ENCODE measurements at regions not wholly inside any gene's neighbourhood (a gene's known extent, or its start where the extent isn't known, plus 50 kb on each side); places are given as distances from the start of the nearest gene placed in this dataset.

DNA sequence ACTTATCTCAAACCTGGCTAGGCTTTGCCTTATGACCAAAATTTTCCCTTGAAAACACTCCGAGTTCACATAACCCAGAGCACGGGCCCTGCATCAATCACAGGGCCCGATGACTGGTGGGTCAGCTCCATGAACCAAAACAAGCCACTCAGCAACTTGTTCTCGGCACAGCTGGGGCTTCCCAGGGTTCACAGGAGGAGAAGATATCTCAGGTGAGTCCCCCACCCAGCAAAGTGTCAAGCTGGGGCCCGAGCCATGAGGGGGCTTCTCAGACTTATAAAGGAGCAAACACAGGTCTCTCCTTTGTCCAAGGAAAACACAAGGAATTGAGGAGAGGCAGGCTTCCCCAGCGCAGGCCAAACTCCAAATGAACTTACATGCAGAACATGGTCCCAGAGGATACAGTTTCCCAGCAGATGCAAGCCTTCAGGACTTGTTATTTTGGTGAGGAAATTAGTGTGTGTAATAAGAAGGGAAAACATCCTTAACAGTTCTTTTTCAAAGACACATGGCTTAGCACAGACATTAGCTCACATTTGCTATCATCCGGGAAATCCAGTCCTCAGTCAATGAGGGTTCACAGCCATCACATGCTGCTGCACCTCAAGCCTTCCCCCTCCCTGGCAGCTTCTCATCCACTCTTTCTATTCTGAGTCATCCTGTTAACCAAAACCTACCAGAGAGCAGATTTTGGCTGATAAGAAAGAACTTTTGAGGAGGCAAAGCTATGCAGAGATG lies 98.1 kb upstream of the NFIA start:
- TF ChIP-seq EP300 (IDR thresholded peaks at IDR 0.05), result peak in 1 of 4 donors; percentile 12
- TF ChIP-seq, protein P1, sequence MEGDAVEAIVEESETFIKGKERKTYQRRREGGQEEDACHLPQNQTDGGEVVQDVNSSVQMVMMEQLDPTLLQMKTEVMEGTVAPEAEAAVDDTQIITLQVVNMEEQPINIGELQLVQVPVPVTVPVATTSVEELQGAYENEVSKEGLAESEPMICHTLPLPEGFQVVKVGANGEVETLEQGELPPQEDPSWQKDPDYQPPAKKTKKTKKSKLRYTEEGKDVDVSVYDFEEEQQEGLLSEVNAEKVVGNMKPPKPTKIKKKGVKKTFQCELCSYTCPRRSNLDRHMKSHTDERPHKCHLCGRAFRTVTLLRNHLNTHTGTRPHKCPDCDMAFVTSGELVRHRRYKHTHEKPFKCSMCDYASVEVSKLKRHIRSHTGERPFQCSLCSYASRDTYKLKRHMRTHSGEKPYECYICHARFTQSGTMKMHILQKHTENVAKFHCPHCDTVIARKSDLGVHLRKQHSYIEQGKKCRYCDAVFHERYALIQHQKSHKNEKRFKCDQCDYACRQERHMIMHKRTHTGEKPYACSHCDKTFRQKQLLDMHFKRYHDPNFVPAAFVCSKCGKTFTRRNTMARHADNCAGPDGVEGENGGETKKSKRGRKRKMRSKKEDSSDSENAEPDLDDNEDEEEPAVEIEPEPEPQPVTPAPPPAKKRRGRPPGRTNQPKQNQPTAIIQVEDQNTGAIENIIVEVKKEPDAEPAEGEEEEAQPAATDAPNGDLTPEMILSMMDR (IDR thresholded peaks at IDR 0.05), result no peak
- peak; percentile 21 to 67 (median 48) for TF ChIP-seq POLR2AphosphoS5 (IDR thresholded peaks at IDR 0.05)
- no peak for TF ChIP-seq POLR2A (IDR thresholded peaks at IDR 0.05)
